UCSD-AML1 (cell line): ENCODE measurements at regions not wholly inside any gene's neighbourhood (a gene's known extent, or its start where the extent isn't known, plus 50 kb on each side); places are given as distances from the start of the nearest gene placed in this dataset.

Experiments used
- DNase-seq: peaks from one replicate; lab custom pipeline; 2025; ENCODE audit not compliant: unreplicated experiment; lab: John Stamatoyannopoulos, UW

DNA sequence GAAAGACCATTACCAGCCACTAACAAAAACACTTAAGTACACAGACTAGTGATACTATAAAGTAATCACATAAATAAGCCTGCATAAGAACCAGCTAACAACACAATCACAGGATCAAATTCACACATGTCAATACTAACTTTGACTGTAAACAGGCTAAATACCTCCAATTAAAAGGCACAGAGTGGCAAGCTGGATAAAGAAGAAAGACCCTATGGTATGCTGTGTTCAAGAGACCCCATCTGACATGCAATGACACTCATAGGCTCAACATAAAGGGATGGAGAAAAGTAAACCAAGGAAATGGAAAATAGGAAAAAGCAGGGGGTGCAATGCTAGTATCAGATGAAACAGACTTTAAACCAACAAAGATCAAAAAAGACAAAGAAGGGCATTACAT is 631.8 kb upstream of the NOX3 start:
- DNase-seq = no peak

- DNase-seq = no peak
Measured at GRCh38 chr6:156082012-156082411, 626.4 kb upstream of the NOX3 start.

DNA sequence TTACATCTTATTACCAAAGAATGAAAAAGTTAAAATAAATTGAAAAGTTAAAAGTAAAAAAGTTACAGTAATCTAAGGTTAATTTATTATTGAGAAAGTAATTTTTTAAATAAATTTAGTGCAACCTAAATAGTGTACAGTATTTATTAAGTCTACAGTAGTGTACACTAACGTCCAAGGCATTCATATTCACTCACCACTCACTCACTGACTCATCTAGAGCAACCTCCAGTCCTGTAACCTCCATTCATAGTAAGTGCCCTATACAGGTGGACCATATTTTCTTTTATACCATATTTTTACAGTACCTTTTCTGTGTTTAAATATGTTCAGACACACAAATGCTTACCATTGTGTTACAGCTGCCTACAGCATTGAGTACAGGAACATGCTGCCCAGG is 624.7 kb upstream of the NOX3 start:
- no peak for DNase-seq

GRCh38 chr6:156068881-156069280 is 613.2 kb upstream of the NOX3 start:
- DNase-seq = no peak

- DNase-seq = no peak
Measured at GRCh38 chr6:156065849-156066248, 610.2 kb upstream of the NOX3 start.

GRCh38 chr6:156062091-156062563 is 606.5 kb upstream of the NOX3 start:
- no peak for DNase-seq

- DNase-seq = no peak
Measured at GRCh38 chr6:156061465-156061864, 605.8 kb upstream of the NOX3 start.

DNA sequence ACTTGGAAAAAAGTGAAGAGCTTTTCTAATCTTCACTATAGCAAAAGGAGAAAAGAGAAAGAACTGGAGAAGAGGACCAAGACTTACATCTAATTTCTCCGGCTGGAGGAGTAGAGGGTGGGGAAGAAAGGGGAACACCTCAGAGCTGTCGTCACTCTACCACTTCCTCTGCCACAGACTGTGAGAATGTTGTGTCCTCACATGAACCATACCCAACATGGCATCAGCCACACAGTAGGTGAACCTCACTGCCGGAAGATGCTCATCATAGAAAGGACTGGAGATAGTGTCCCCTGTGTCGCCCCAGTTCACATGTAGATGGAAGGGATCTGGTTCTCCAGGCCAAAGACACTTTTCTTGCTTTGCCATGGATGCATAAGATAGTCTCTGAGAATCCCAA is 604.4 kb upstream of the NOX3 start:
- no peak for DNase-seq

- DNase-seq = no peak
Measured at GRCh38 chr6:156058356-156058755, 602.7 kb upstream of the NOX3 start.

- DNase-seq = no peak
Measured at GRCh38 chr6:156057869-156058268, 602.2 kb upstream of the NOX3 start.

- DNase-seq = no peak
Measured at GRCh38 chr6:156056085-156056484, 600.4 kb upstream of the NOX3 start.

- no peak for DNase-seq
Measured at GRCh38 chr6:156053626-156054025, 598.0 kb upstream of the NOX3 start.

DNA sequence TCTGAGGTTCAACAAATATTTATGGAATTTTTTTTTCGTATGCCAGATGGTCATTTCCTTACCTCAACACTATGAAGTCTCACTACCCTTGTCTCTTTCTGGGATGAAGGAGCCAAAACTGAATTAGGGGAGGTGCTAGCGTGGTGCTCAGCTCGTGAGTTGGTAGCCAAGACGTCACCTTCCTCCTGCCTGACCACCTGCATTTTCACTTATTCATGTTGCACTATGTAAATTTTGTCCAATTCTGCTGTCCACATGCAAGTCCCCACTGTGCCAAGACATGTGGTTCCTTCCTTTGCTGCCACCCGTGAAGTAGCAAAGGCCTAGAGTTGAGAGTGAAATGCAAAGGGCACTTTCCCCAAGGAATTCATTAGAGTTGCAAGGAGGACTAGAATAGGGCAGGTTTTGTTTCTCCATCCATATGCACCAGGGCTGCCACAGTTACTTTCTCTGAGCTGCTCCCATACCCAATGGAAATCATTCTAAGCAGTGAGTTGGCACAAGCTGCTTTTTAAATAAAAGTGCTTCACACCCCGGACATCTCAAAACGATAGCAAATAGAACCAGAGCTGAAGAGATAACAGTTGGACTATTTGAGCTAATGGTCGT is 591.3 kb upstream of the NOX3 start:
- DNase-seq = no peak

- DNase-seq = no peak
Measured at GRCh38 chr6:156046268-156046665, 590.6 kb upstream of the NOX3 start.

- DNase-seq = no peak
Measured at GRCh38 chr6:156045401-156046267, 590.0 kb upstream of the NOX3 start.

DNA sequence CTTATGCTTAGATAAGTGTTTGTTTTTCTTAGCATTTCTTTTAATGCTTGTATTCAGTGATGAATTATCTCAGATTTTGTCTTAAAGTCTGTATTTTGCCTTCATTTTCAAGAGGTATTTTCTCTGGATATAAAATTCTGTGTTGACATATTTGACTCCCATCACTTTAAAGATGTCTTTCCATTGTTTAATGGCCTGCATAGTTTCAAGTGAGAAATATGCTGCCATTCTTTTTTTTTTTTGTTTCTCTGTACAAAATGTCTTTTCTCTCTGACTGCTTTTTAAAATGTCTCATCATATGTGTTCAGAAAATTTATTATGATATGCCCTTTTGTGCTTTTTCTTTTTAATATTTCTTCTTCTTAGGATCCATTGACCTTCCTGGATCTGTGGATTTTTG is 578.0 kb upstream of the NOX3 start:
- DNase-seq = no peak

DNA sequence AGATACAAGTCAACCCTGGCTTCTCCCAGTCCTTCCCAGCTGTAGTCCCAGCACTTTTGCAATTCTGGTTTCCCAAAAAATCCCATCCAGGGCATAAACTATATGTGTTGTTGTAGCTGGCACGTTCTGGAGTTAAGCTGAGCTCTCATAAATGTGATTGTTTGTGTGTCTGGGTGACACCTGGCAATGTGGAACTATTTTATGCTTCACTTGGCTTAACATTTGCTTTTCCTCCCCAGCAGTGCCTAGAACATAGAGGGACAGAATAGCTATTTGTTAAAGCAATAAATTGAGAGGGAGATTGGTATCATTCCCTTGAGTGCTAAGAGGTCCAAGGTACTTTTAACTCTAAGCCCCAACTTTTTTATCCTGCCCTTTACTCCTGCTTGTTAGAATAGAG is 575.9 kb upstream of the NOX3 start:
- DNase-seq = no peak

GRCh38 chr6:156030053-156030452 is 574.4 kb upstream of the NOX3 start:
- no peak for DNase-seq

DNA sequence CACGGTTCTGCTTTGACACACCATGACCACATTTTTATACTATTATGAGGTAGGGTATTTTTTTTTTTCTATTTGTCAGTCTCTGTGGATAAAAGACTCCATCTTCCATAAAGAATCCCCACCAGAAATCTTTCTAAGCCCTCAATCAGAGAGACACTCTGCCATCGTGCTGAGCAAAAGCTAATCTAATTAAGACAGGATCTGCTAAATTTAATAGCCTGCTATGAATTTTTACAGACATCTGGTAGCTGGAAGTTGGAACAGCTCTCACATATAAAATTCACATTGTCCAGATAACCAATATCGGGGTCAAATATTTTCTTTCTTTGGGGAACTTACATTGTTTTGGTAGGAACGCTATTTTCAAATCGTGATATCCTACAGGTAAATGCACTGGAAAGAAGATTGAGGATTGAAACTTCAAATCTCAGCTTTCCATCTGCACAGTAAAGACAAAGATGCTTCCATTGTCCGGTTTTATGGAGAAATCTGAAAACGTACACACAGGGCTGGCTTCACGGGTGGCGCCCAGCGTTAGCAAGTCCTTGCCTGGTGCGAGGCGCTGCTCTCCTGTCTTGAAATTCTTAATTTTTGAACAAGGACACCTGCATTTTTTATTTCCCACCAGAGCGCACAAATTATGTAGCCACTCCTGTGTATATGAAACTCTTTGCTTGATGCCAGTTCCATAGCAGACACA is 573.8 kb upstream of the NOX3 start:
- DNase-seq = no peak

DNA sequence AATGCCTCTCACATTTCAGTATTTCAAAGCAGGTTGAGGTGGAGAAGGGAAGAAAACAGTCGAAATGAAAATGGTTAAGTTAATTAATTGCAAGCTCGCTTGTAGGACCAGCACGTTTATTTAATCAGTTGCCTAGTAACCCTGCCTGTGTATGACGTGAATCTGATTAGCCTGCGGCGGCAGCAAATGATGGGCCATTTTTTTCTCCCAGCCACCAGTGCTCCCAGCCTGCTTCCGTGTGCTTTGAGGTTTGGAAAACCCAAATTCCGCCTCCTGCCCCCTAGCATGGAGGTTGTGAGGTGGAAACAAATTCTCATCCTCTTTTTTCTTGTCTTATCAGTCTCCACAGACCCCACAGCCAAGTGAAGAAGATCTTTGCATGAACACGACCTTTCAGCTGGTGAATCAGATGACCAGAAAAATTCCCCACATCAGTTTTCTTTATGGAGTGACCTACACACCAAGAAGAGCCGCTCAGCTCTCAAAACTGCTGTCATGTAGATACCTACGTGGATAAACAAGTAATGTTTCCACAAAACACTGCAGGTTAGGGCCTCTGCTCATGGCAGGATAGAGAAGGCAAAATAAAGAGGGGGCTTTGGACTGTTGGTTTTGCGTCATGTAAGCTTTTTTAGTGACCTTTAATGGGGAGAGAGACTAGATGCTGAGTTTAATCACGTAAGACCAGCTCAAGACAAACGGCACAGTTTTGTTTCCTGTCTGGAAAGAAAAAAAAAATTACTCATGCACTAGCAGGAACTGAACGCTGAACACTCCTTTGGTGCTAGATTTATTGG is 572.9 kb upstream of the NOX3 start:
- DNase-seq = no peak

- no peak for DNase-seq
Measured at GRCh38 chr6:156027248-156027626, 571.6 kb upstream of the NOX3 start.
